SK-N-SH (cell line): ENCODE measurements at regions not wholly inside any gene's neighbourhood (a gene's known extent, or its start where the extent isn't known, plus 50 kb on each side); places are given as distances from the start of the nearest gene placed in this dataset.

Experiments used
- CTCF ChIA-PET: fragments of 300-600, 350-600 bp; formaldehyde crosslinking; extraction: SDS; loops from one replicate; lab custom pipeline; 2021; lab: Yijun Ruan, JAX
- POLR2A ChIA-PET: fragments of 350-600 bp; sonication (Branson Sonifier 250); formaldehyde crosslinking; extraction: SDS; loops from one replicate; lab custom pipeline; 2020; ENCODE audit warnings: antibody characterized with exemption, inconsistent platforms; lab: Yijun Ruan, JAX
- DNase-seq: peaks from one replicate; pipeline ENCODE4 v3.0.0; 2012
- H2AFZ ChIP-seq: fragments of 200-600 bp; sonication (generic); 2 replicates; pipeline ENCODE4 v1.8.1; 2016; ENCODE audit warnings: antibody characterized with exemption, mild to moderate bottlenecking, low read depth
- H3F3A ChIP-seq: fragments of 200-600 bp; sonication (generic); replicated peaks from 2 replicates; pipeline ENCODE3; 2016; ENCODE audit warnings: antibody characterized with exemption, mild to moderate bottlenecking; ENCODE audit not compliant: insufficient read depth
- H3K27ac ChIP-seq, 2 experiments: fragments of 200-500 bp in 1 of 2; fragments of 200-600 bp in 1 of 2; sonication (Bioruptor generic) in 1 of 2; sonication (generic), shearing (Covaris generic) in 1 of 2; 2 replicates each; pipeline versions ENCODE4 v1.5.1 to v1.6.1; 2014 to 2016; ENCODE audit warnings: low read depth in 2 of 2, inconsistent platforms in 1 of 2, low read length in 1 of 2, mild to moderate bottlenecking in 1 of 2, mixed read lengths in 1 of 2
- H3K27me3 ChIP-seq: fragments of 200-600 bp; sonication (generic), shearing (Covaris generic); 2 replicates; pipeline ENCODE4 v1.6.1; 2016; ENCODE audit warnings: mixed run types; ENCODE audit not compliant: insufficient read depth
- H3K36me3 ChIP-seq, 2 experiments: fragments of 200-500 bp in 1 of 2; fragments of 200-600 bp in 1 of 2; sonication (Bioruptor generic) in 1 of 2; sonication (generic) in 1 of 2; replicated peaks in 1 of 2; 2 replicates each; pipeline versions ENCODE3 to v1.5.1; 2014 to 2016; ENCODE audit warnings: low read length in 1 of 2, mild to moderate bottlenecking in 1 of 2; ENCODE audit not compliant: insufficient read depth in 2 of 2, control insufficient read depth in 1 of 2
- H3K4me1 ChIP-seq, 2 experiments: fragments of 200-500 bp in 1 of 2; fragments of 200-600 bp in 1 of 2; sonication (Bioruptor generic) in 1 of 2; sonication (generic), shearing (Covaris generic) in 1 of 2; 2 replicates each; pipeline versions ENCODE4 v1.5.1 to v1.6.1; 2014 to 2016; ENCODE audit warnings: low read depth in 1 of 2, low read length in 1 of 2, mixed run types in 1 of 2; ENCODE audit not compliant: insufficient read depth in 2 of 2, control insufficient read depth in 1 of 2
- H3K4me2 ChIP-seq: fragments of 200-600 bp; sonication (generic), shearing (Covaris generic); 2 replicates; pipeline ENCODE4 v1.6.1; 2017; ENCODE audit warnings: mixed run types
- H3K4me3 ChIP-seq, 2 experiments: fragments of 200-500 bp in 1 of 2; fragments of 200-600 bp in 1 of 2; sonication (Bioruptor generic) in 1 of 2; sonication (generic), shearing (Covaris generic) in 1 of 2; 2 replicates each; pipeline versions ENCODE4 v1.5.1 to v1.8.1; 2014 to 2016; ENCODE audit warnings: low read depth in 2 of 2, inconsistent platforms in 1 of 2, low read length in 1 of 2, mild to moderate bottlenecking in 1 of 2, mixed read lengths in 1 of 2, moderate library complexity in 1 of 2
- H3K79me2 ChIP-seq: fragments of 200-600 bp; sonication (generic); 2 replicates; pipeline ENCODE4 v1.8.1; 2017; ENCODE audit warnings: mild to moderate bottlenecking; ENCODE audit not compliant: insufficient read depth
- H3K9ac ChIP-seq: fragments of 200-600 bp; sonication (generic); 2 replicates; pipeline ENCODE4 v1.6.1; 2017; ENCODE audit warnings: mixed run types
- H3K9me2 ChIP-seq: fragments of 200-600 bp; sonication (generic); 2 replicates; pipeline ENCODE4 v1.6.1; 2017; ENCODE audit warnings: mixed run types
- H3K9me3 ChIP-seq: fragments of 200-600 bp; sonication (generic); 2 replicates; pipeline ENCODE4 v1.6.1; 2017; ENCODE audit warnings: mixed run types, mild to moderate bottlenecking, moderate library complexity
- H4K20me1 ChIP-seq: fragments of 200-600 bp; sonication (generic); 2 replicates; pipeline ENCODE4 v1.6.1; 2017; ENCODE audit warnings: mild to moderate bottlenecking, mixed run types; ENCODE audit not compliant: insufficient read depth
- CHD2 ChIP-seq: fragments of 150-350 bp; IDR thresholded peaks from 2 replicates; pipeline ENCODE4 v1.6.1; 2018; ENCODE audit warnings: low read length; ENCODE audit not compliant: partially characterized antibody
- CTCF ChIP-seq: fragments of 200-600 bp; sonication (generic); IDR thresholded peaks from 2 replicates; pipeline ENCODE4 v1.6.1; 2017; ENCODE audit warnings: antibody characterized with exemption, mild to moderate bottlenecking, moderate library complexity
- EP300 ChIP-seq, 2 experiments: IDR thresholded peaks; 2 replicates each; pipeline versions ENCODE4 v1.4.0 to v1.6.1; 2012; ENCODE audit warnings: borderline replicate concordance in 1 of 2, low read depth in 1 of 2, low read length in 1 of 2
- FOSL2 ChIP-seq: IDR thresholded peaks from 2 replicates; pipeline ENCODE4 v1.4.0; 2012; ENCODE audit warnings: low read depth, mild to moderate bottlenecking, moderate library complexity, borderline replicate concordance
- FOXM1 ChIP-seq: IDR thresholded peaks from 2 replicates; pipeline ENCODE4 v1.4.0; 2012; ENCODE audit warnings: low read depth, mild to moderate bottlenecking
- GABPA ChIP-seq: IDR thresholded peaks from 2 replicates; pipeline ENCODE4 v1.4.0; 2012; ENCODE audit warnings: low read depth, mild to moderate bottlenecking
- MAX ChIP-seq: IDR thresholded peaks from 2 replicates; pipeline ENCODE4 v1.4.0; 2012; ENCODE audit warnings: low read depth
- MXI1 ChIP-seq: IDR thresholded peaks from 2 replicates; pipeline ENCODE4 v1.6.1; 2012; ENCODE audit warnings: mild to moderate bottlenecking, low read depth, low read length, improper control_type of control experiment
- NFIC ChIP-seq: IDR thresholded peaks from 2 replicates; pipeline ENCODE4 v1.4.0; 2012; ENCODE audit warnings: borderline replicate concordance
- NRF1 ChIP-seq: IDR thresholded peaks from 2 replicates; pipeline ENCODE4 v1.6.1; 2012; ENCODE audit warnings: low read depth, mild to moderate bottlenecking, low read length
- POLR2AphosphoS5 ChIP-seq: IDR thresholded peaks from 2 replicates; pipeline ENCODE4 v1.6.1; 2012; ENCODE audit warnings: low read depth, low read length
- RAD21 ChIP-seq: IDR thresholded peaks from 2 replicates; pipeline ENCODE4 v1.6.1; 2012; ENCODE audit warnings: mild to moderate bottlenecking, low read length
- RCOR1 ChIP-seq: fragments of 150-350 bp; IDR thresholded peaks from 2 replicates; pipeline ENCODE4 v1.6.1; 2017; ENCODE audit warnings: antibody characterized with exemption, low read length
- RFX5 ChIP-seq: IDR thresholded peaks from 2 replicates; pipeline ENCODE4 v1.6.1; 2012; ENCODE audit warnings: mild to moderate bottlenecking, improper control_type of control experiment, low read length
- SIN3A ChIP-seq: IDR thresholded peaks from 2 replicates; pipeline ENCODE4 v1.6.1; 2012; ENCODE audit warnings: low read depth, mild to moderate bottlenecking, low read length, moderate library complexity, borderline replicate concordance
- SMC3 ChIP-seq: IDR thresholded peaks from 2 replicates; pipeline ENCODE4 v1.6.1; 2012; ENCODE audit warnings: low read depth, low read length, improper control_type of control experiment
- TEAD4 ChIP-seq: IDR thresholded peaks from 2 replicates; pipeline ENCODE4 v1.4.0; 2012; ENCODE audit warnings: mild to moderate bottlenecking, borderline replicate concordance; ENCODE audit not compliant: insufficient read depth
- USF1 ChIP-seq: IDR thresholded peaks from 2 replicates; pipeline ENCODE4 v1.4.0; 2012; ENCODE audit warnings: low read depth, borderline replicate concordance
- WGBS: methylation state at CpG from one replicate; pipeline ENCODE4 v1.1.6; 2017; ENCODE audit warnings: low lambda C conversion rate; 5-methylcytosine and 5-hydroxymethylcytosine counted together
- TF ChIP-seq, protein P1 (sequence below): fragments of 150-350 bp; IDR thresholded peaks from 2 replicates; pipeline ENCODE4 v1.6.1; 2017; ENCODE audit warnings: antibody characterized with exemption, low read length, low read depth, borderline replicate concordance
- TF ChIP-seq, protein P2 (sequence below): IDR thresholded peaks from 2 replicates; pipeline ENCODE4 v1.4.0; 2012; ENCODE audit warnings: low read depth, borderline replicate concordance

GRCh38 chr6:166031275-166031674 lies 136.4 kb downstream of the TBXT start:
- Histone ChIP-seq H2AFZ (no peak overlapping the region), H3F3A (no peaks in the 10 kb centered on the region), H3K4me1 (peaks cover 0 to 6% of the 10 kb centered on the region in 2 experiments; a peak in 1 of 4 replicates), H4K20me1 (no peaks in the 10 kb centered on the region), H3K9ac (no peak overlapping the region), H3K27me3 (no peaks in the 10 kb centered on the region), H3K27ac (no peak overlapping the region), H3K36me3 (no peaks in the 10 kb centered on the region), H3K9me2 (no peaks in the 10 kb centered on the region), H3K4me2 (no peak overlapping the region), H3K79me2 (no peaks in the 10 kb centered on the region), H3K4me3 (no peak overlapping the region), H3K9me3 (no peaks in the 10 kb centered on the region)
- TF ChIP-seq, protein P1, sequence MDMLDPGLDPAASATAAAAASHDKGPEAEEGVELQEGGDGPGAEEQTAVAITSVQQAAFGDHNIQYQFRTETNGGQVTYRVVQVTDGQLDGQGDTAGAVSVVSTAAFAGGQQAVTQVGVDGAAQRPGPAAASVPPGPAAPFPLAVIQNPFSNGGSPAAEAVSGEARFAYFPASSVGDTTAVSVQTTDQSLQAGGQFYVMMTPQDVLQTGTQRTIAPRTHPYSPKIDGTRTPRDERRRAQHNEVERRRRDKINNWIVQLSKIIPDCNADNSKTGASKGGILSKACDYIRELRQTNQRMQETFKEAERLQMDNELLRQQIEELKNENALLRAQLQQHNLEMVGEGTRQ: no peak
- TF ChIP-seq NRF1 (no peak), TEAD4 (no peak), MXI1 (no peak), FOXM1 (no peak), RFX5 (no peak), USF1 (no peak), SIN3A (no peak), SMC3 (no peak), CHD2 (no peak), EP300 (IDR thresholded peaks at IDR 0.05; ENCODE audit: borderline replicate concordance in 1 of 2, low read depth in 1 of 2, low read length in 1 of 2) (no peak), POLR2AphosphoS5 (no peak), NFIC (no peak), GABPA (no peak), RCOR1 (no peak), MAX (no peak), RAD21 (no peak), FOSL2 (no peak), CTCF (no peak)
- TF ChIP-seq, protein P2, sequence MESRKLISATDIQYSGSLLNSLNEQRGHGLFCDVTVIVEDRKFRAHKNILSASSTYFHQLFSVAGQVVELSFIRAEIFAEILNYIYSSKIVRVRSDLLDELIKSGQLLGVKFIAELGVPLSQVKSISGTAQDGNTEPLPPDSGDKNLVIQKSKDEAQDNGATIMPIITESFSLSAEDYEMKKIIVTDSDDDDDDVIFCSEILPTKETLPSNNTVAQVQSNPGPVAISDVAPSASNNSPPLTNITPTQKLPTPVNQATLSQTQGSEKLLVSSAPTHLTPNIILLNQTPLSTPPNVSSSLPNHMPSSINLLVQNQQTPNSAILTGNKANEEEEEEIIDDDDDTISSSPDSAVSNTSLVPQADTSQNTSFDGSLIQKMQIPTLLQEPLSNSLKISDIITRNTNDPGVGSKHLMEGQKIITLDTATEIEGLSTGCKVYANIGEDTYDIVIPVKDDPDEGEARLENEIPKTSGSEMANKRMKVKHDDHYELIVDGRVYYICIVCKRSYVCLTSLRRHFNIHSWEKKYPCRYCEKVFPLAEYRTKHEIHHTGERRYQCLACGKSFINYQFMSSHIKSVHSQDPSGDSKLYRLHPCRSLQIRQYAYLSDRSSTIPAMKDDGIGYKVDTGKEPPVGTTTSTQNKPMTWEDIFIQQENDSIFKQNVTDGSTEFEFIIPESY: no peak
- POLR2A ChIA-PET: no interaction called here
- no peak for DNase-seq
- CTCF ChIA-PET: interaction anchor here (1.2 to 1.4 kb wide), 2 partner anchors 17 to 24 kb away, joined by 4 read pairs; no protein-coding TSS in a partner anchor
- WGBS: 4% methylated on average over 1 of the region's 1 CpG
